Ureter (tissue), 1 donor: ENCODE measurements at regions not wholly inside any gene's neighbourhood (a gene's known extent, or its start where the extent isn't known, plus 50 kb on each side); places are given as distances from the start of the nearest gene placed in this dataset.
"Not testable (repeated sequence)": the region's sequence is repeated elsewhere in the genome, so short reads cannot be mapped to it uniquely, and the experiment has no call there.

Experiments
- DNase-seq: peaks from one replicate; pipeline ENCODE4 v3.0.0-alpha.2; 2020; ENCODE audit warnings: low spot score
- donor health status: DM: yes; HTN: yes; CAD: no.

GRCh38 chr5:85841653-85842052 lies 776.1 kb upstream of the COX7C start:
- no peak for DNase-seq

DNA sequence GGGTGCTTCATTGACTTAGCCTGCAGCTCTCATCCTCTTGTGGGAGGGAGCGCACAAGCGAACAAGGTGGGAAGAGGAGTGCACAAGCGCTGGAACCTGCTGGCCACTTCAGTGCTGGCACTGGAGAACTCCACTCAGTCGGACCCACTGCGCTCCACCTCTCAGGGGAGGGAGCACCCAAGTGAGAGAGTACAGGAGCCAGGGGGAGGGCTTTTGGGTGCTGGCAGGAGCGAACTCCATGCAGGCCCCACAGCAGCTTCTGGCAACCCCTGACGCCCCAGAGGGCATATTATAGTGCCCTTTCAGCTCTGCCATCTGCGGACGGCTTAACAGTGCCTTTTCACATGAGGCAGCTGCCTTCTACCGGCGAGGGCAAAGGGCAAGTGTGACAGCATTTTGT lies 774.2 kb upstream of the COX7C start:
- DNase-seq: no peak

DNA sequence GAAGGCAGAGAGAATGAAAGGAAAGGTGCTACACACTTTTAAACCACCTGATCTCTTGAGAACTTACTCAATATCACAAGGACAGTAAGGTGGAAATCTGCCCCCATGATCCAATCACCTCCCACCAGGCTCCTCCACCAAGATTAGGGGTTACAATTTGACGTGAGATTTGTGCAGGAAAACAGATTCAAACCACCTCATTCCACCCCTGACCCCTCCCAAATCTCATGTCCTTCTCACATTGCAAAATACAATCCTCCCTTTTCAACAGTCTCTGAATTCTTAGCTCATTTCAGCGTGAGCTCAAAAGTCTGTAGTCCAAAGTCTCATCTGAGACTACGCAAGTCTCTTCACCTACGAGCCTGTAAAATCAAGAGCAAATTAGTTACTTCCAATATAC lies 768.3 kb upstream of the COX7C start:
- DNase-seq: no peak

DNA sequence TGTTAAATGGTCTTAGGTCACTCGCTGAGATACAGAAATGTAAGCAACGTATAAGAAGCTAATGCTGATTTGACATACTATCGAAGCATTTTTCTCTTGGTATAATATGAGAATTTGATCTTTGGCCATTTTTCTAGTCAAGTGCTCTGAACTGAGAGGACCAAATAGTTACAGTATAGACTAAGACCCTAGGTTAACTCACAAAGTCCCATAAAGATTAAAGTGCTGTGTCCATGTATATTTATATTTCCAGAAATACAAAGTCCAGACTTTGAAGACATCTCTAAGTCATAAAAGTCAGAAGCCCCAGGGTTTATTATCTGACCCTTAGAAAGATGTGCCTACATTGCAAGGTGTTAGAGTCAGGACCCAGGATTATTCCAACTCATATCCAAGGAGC lies 752.4 kb upstream of the COX7C start:
- no peak for DNase-seq

DNA sequence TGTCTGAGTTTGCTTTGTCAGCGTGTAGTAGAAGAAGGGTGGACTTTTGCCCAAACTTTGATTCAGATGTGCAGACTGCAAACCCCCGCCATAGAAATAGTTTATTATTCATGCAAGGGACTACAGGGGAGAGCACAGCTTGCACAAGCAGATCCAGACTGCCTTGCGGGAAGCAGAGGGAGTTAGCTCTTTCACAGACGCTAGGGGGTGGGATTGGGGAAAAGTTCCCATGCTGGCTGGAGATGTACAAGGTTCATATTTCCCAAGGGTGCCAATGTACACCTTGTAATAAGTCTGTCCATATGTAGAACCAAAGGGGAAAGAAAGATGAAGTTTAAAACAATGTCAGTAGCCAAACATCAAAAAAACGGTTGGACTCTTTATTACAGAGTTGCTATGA lies 749.7 kb upstream of the COX7C start:
- DNase-seq: no peak

- no peak for DNase-seq
These were observed 723.7 kb upstream of the COX7C start for GRCh38 chr5:85893996-85894395.

GRCh38 chr5:85896514-85896913 lies 721.2 kb upstream of the COX7C start:
- DNase-seq: no peak

DNA sequence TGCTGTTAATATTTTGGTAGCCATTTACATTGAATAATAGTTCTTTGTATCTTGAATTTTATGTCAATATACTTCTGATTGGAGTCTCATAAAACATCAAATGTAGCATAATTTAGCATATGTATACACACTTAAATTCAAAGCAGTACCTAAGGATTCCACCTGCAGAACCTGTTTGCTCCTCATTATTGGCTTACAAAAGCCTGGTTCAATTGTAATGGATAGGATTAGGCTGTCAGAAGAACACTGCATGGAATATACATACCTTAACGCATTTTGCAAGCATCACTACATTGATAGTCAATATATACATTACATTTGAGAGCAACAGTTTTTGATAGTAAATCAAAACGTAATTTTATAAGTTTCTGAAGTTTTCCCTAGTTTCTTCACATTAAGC lies 711.3 kb upstream of the COX7C start:
- no peak for DNase-seq

GRCh38 chr5:85910335-85910734 lies 707.4 kb upstream of the COX7C start:
- no peak for DNase-seq

GRCh38 chr5:85920984-85921383 lies 696.8 kb upstream of the COX7C start:
- DNase-seq: no peak

- no peak for DNase-seq
These were observed 696.2 kb upstream of the COX7C start for GRCh38 chr5:85921590-85921989.

DNA sequence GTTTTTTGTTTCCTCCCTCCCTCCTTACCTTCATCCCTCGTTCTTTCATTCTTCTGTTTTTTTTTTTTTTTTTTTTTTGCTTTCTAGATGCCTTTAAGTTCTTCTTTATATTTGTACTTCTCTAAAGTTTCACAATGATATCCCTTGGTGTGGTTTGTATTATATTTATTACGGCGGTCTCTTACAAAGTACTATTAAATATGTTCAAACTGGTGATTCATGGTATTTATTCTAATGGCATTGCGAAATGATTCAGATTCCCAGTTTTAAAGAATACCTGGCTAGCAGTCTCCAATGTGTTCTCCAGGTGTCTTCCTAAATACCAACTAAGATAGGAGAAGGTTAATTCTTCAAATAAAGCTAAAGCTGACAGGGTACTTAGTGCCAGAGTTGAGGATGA lies 690.1 kb upstream of the COX7C start:
- DNase-seq: no peak

DNA sequence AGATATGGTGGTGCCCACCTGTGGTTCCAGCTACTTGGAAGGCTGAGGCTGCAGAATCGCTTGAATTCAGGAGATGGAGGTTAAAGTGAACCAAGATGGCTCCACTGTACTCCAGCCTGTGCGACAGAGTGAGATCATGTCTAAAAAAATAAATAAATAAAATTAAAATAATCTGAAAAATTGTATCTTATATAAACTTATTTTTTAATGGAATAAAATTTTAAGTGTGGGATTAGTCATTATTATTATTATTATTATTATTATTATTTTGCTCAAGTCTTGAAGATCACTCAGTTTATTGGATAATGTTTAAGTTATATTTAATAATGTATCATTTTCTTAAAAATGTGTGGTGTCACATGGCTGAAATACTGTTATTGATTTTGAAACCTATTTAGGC lies 688.0 kb upstream of the COX7C start:
- DNase-seq: no peak

DNA sequence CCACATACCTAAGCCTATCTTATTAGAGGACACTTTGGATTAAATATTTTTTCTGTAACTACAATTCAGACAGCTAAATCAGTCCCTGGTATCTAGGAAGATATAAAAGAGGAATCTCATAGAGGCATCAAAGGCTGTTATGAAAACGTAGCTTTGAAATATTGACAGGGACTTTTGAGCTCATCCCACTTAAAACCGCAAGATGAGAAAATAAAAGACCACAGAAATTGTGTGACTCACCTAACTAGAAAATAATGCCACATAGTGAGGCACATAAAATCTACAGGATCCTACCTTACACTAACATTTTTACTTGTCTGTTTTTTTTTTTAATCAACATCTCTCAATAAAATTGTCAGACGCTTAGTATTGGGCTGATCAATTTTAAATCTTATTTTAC lies 686.5 kb upstream of the COX7C start:
- DNase-seq: no peak

GRCh38 chr5:85938201-85938600 lies 679.5 kb upstream of the COX7C start:
- DNase-seq: no peak

- no peak for DNase-seq
These were observed 666.0 kb upstream of the COX7C start for GRCh38 chr5:85951707-85952210.

DNA sequence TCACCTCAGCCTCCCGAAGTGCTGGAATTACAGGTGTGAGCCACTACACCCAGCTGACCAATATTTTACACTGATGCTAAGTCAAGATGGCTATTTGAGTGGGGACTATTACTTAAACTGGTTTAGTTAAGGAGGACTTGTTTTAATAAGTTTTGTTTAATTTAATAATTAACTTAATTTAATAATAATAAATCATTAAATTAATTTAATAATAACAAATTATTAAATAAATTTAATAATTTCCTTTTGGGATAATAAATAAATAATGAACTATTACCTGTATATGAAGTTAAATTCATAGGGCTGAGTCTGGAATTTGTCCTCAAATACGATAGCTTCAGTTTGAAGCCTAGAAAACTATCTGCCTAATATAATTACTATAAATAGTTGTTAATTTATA lies 665.1 kb upstream of the COX7C start:
- no peak for DNase-seq

- DNase-seq: no peak
These were observed 650.1 kb upstream of the COX7C start for GRCh38 chr5:85967681-85968080.

GRCh38 chr5:85972539-85972938 lies 645.2 kb upstream of the COX7C start:
- DNase-seq: no peak

DNA sequence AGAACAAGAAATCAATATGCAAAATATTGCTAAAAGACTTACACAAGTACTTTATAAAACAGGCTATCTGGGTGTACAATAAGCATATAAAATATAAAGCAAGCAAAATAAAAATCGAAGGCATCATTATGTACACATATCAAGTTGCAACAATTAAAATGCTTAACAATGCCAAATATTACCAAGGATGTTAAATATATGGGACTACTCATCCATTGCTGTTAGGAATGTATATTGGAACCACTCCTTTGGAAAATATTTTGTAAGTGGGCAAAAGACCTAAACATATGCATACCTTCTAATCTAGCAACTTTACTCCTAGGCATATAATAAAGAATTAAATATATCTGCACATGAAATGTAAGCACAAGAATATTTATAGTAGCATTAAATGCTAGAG lies 632.6 kb upstream of the COX7C start:
- no peak for DNase-seq

GRCh38 chr5:85990998-85991397 lies 626.7 kb upstream of the COX7C start:
- DNase-seq: no peak

GRCh38 chr5:85994653-85995052 lies 623.1 kb upstream of the COX7C start:
- not testable (repeated sequence) for DNase-seq

- DNase-seq: no peak
These were observed 619.1 kb upstream of the COX7C start for GRCh38 chr5:85998656-85999055.

- DNase-seq: no peak
These were observed 609.4 kb upstream of the COX7C start for GRCh38 chr5:86008293-86008692.

- no peak for DNase-seq
These were observed 609.0 kb upstream of the COX7C start for GRCh38 chr5:86008704-86009103.
